Spleen (tissue), 7 donors: ENCODE measurements at regions not wholly inside any gene's neighbourhood (a gene's known extent, or its start where the extent isn't known, plus 50 kb on each side); places are given as distances from the start of the nearest gene placed in this dataset.

ENCODE experiments used
- POLR2A ChIP-seq, 3 donors: fragments of 450-650 bp; IDR thresholded peaks; one replicate each; pipeline ENCODE4 v1.5.1; 2017; ENCODE audit warnings: antibody characterized with exemption in 3 of 3, mild to moderate bottlenecking in 1 of 3
- POLR2AphosphoS5 ChIP-seq, 3 donors: sonication (generic); formaldehyde crosslinking; IDR thresholded peaks; one replicate each; pipeline ENCODE4 v1.5.1; 2017; ENCODE audit warnings: antibody characterized with exemption in 3 of 3
- TF ChIP-seq, protein P1 (sequence below), 11 experiments: fragments of 200-600 bp in 7 of 11; fragments of 450-650 bp in 4 of 11; sonication (generic) in 4 of 11; IDR thresholded peaks in 8 of 11; conservative IDR thresholded peaks in 3 of 11; 1 replicate in 7 of 11; 2 replicates in 4 of 11; pipeline versions ENCODE4 v1.4.0 to v1.8.0; 2016 to 2021; ENCODE audit warnings: antibody characterized with exemption in 11 of 11, inconsistent platforms in 4 of 11, mild to moderate bottlenecking in 1 of 11
- donor health status: DM: no; HTN: no; CAD: no; lungs with moderate emphysema.
- donor health status: DM: no; HTN: no; CAD: no.
- donor health status: DM: no; HTN: no; CAD: no.

DNA sequence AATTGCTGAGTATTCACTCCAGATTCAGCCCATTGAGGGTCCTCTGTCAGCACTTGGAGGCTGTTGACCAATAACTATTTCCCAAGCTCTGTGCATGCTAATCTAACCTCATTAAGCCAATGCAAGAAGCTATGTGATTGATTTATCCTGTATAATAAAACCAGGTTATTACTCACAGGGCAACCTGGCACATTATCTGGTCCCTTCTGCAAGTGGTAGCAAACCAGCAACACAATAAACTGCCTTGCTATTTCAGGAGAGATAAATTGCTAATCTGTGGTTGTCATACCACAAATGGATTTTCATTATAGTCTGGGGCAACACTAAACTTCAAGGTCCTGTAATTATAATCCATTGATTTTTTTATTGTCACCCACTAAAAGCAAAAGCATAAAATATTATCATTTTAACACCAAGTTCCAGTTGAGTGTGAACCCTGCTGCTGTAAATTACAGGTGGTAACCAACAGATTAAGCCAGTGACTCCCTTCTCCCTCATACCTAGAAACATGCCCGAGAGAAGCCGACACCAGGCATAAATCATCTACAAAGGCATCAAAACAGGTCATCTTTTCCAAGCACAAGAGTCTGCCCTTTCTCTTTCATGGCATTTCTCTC lies 51.1 kb upstream of the SOX9 start:
- TF ChIP-seq, protein P1, sequence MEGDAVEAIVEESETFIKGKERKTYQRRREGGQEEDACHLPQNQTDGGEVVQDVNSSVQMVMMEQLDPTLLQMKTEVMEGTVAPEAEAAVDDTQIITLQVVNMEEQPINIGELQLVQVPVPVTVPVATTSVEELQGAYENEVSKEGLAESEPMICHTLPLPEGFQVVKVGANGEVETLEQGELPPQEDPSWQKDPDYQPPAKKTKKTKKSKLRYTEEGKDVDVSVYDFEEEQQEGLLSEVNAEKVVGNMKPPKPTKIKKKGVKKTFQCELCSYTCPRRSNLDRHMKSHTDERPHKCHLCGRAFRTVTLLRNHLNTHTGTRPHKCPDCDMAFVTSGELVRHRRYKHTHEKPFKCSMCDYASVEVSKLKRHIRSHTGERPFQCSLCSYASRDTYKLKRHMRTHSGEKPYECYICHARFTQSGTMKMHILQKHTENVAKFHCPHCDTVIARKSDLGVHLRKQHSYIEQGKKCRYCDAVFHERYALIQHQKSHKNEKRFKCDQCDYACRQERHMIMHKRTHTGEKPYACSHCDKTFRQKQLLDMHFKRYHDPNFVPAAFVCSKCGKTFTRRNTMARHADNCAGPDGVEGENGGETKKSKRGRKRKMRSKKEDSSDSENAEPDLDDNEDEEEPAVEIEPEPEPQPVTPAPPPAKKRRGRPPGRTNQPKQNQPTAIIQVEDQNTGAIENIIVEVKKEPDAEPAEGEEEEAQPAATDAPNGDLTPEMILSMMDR (IDR thresholded peaks at IDR 0.05 in 8 of 11, conservative IDR thresholded peaks at IDR 0.05 in 3 of 11), result no peak
- no peak for TF ChIP-seq POLR2A (IDR thresholded peaks at IDR 0.05)
- no peak for TF ChIP-seq POLR2AphosphoS5 (IDR thresholded peaks at IDR 0.05)
